ENCODE measurements at regions not wholly inside any gene's neighbourhood (a gene's known extent, or its start where the extent isn't known, plus 50 kb on each side); places are given as distances from the start of the nearest gene placed in this dataset.
"Not testable (repeated sequence)": the region's sequence is repeated elsewhere in the genome, so short reads cannot be mapped to it uniquely, and the experiment has no call there.

DNA sequence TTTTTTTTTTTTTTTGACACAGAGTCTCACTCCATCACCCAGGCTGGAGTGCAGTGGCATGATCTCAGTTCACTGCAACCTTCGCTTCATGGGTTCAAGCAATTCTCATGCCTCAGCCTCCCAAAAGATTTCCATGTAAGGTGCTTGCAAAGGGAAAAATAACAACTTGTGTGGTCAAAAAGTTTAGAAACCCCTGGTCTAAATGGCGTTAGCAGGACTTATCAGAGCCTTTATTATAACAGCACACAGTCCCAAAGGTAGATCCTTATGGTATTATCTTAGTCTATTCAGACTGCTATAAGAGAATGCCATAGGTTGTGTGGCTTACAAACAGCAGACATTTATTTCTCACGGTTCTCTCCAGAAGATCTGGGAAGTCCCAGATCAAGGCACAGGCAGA is 135.0 kb downstream of the NPIPA8 start:
- H3K36me3 ChIP-seq (ENCODE audit: low read depth, missing control alignments); H3K9me3 ChIP-seq; H3K4me3 ChIP-seq; H3K27me3 ChIP-seq; H3K4me1 ChIP-seq; H3K27ac ChIP-seq; intact Hi-C loops (cut with DNase I; ENCODE audit: low total_unique reads); DNase-seq: not testable (repeated sequence)
- 75 to 81% methylated on average over 3 of the region's 3 CpGs for WGBS, 2 donors

DNA sequence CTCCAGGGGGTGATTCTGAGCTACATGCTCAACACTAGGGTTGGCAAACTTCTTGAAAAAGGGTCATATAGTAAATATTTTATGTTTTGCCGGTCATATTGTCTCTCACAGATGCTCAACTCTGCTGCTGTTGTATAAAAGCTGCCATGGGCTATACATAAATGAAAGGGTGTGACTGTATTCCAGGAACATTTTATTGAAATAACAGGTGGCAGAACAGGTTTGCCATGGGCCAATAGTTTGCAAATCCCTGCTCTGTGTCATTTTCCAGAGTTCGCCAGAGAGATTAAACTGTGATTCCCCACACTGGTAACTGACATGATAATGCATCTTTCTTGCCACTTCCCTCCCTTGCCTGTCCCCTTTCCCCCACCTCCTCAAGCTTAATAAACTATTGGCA is 144.1 kb downstream of the NPIPA8 start:
- H3K27me3 ChIP-seq; H3K36me3 ChIP-seq (ENCODE audit: low read depth, missing control alignments); H3K9me3 ChIP-seq; intact Hi-C loops (cut with DNase I; ENCODE audit: low total_unique reads); H3K4me1 ChIP-seq; H3K27ac ChIP-seq; H3K4me3 ChIP-seq; DNase-seq: not testable (repeated sequence)
- 89 to 100% methylated on average over 1 of the region's 2 CpGs for WGBS, 2 donors

- H3K9me3 ChIP-seq; intact Hi-C loops (cut with DNase I; ENCODE audit: low total_unique reads); H3K4me3 ChIP-seq; H3K36me3 ChIP-seq (ENCODE audit: low read depth, missing control alignments); H3K4me1 ChIP-seq; H3K27ac ChIP-seq; DNase-seq; H3K27me3 ChIP-seq: not testable (repeated sequence)
- WGBS, 2 donors, result 67% methylated on average over 1 of the region's 8 CpGs; no CpG with 5 or more reads in 1 of the 2 donors
Observed at GRCh38 chr16:18190179-18190578, 146.4 kb downstream of the NPIPA8 start.

DNA sequence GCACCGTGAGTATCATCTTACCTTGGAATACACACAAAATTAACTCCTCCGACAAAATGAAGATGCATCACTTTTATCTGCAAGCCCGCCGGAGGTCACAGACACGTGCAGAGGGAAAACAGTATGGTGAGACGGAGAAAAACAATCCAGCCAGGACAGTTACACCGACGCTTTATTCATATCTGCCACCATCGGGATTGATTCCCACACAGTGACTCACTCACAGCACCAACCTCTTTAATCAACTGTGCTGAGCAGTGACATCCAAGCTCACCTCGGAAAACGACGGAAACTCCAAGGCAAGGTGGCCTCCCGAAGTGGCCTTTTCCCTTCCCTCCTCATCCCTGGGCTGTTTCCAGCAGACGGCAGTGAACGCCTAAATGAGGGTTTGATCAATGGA is 151.8 kb downstream of the NPIPA8 start:
- H3K27ac ChIP-seq; H3K36me3 ChIP-seq (ENCODE audit: low read depth, missing control alignments); H3K9me3 ChIP-seq; H3K4me1 ChIP-seq; DNase-seq; intact Hi-C loops (cut with DNase I; ENCODE audit: low total_unique reads); H3K27me3 ChIP-seq; H3K4me3 ChIP-seq: not testable (repeated sequence)
- WGBS, 2 donors, result 76% methylated on average over 6 of the region's 15 CpGs; no CpG with 5 or more reads in 1 of the 2 donors

- not testable (repeated sequence) for H3K9me3 ChIP-seq
Observed at GRCh38 chr16:18181028-18181427, 155.5 kb downstream of the NPIPA8 start.

DNA sequence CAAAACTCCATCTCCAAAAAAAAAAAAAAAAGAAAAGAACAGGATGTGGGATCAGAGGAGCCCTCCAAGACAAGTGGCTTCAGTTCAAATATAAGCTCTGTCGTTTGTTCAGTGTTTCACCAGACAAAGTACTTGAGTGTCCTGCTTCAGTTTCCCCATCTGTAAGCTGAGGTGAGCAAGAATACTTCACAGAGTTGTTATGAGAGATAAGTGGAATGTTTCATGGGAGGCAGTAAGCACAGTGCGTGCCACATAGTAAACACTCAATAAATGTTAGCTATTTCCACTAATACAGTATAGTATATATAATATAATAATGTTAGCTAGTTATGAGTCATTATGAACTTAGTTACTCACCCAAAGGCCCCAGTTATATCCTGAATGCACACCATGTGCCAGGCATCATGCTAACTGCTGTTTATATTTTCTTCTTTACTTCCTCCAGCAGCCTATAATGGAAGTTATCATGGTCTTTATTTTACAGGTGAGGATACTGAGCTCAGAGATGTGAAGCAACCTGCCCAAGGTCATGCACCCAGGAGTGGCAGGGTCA is 162.5 kb downstream of the NPIPA8 start:
- H3K4me1 ChIP-seq; H3K4me3 ChIP-seq; H3K9me3 ChIP-seq; H3K36me3 ChIP-seq (ENCODE audit: low read depth, missing control alignments); intact Hi-C loops (cut with DNase I; ENCODE audit: low total_unique reads); H3K27me3 ChIP-seq; H3K27ac ChIP-seq; DNase-seq: not testable (repeated sequence)
- WGBS, 2 donors, result 77 to 80% methylated on average over 2 of the region's 2 CpGs

More at GRCh38 chr16:18181028-18181427, 155.5 kb downstream of the NPIPA8 start:
- 23 to 38% methylated on average over 2 of the region's 6 CpGs for WGBS, 2 donors
- H3K4me1 ChIP-seq; H3K4me3 ChIP-seq; intact Hi-C loops (cut with DNase I; ENCODE audit: low total_unique reads); H3K36me3 ChIP-seq (ENCODE audit: low read depth, missing control alignments); H3K27ac ChIP-seq; H3K27me3 ChIP-seq; DNase-seq: not testable (repeated sequence)

DNA sequence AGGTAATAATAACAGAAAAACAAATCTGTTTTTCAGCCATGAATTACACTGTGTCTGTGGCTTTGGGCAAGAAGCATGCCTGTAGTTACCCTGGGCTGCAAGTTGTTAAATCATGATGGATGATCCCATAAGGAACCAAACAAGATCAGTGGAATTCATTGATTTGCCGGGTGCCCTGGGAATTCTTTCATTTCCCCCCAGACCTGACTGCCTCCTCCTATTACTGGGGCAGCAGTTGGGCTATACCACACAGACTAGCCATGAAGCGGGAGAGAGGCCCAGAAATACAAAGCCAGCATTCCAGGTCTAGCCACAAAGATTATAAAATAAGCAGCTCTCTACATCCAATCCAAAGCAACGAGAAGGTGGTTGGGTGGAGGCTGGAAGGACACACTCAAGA is 174.2 kb downstream of the NPIPA8 start:
- H3K4me1 ChIP-seq; H3K27ac ChIP-seq; H3K36me3 ChIP-seq (ENCODE audit: low read depth, missing control alignments); intact Hi-C loops (cut with DNase I; ENCODE audit: low total_unique reads); H3K9me3 ChIP-seq; DNase-seq; H3K27me3 ChIP-seq; H3K4me3 ChIP-seq: not testable (repeated sequence)
- 69 to 81% methylated on average over 2 to 3 of the region's 3 CpGs for WGBS, 2 donors

GRCh38 chr16:18161224-18161623 is 175.3 kb downstream of the NPIPA8 start:
- H3K27me3 ChIP-seq; H3K4me3 ChIP-seq; intact Hi-C loops (cut with DNase I; ENCODE audit: low total_unique reads); H3K9me3 ChIP-seq; H3K4me1 ChIP-seq; H3K27ac ChIP-seq; DNase-seq; H3K36me3 ChIP-seq (ENCODE audit: low read depth, missing control alignments): not testable (repeated sequence)
- 66 to 86% methylated on average over 3 to 4 of the region's 4 CpGs for WGBS, 2 donors

GRCh38 chr16:18159185-18159584 is 177.4 kb downstream of the NPIPA8 start:
- DNase-seq; H3K27ac ChIP-seq; H3K4me1 ChIP-seq; H3K9me3 ChIP-seq; H3K27me3 ChIP-seq; H3K4me3 ChIP-seq; intact Hi-C loops (cut with DNase I; ENCODE audit: low total_unique reads); H3K36me3 ChIP-seq (ENCODE audit: low read depth, missing control alignments): not testable (repeated sequence)
- WGBS, 2 donors, result 82 to 90% methylated on average over 1 of the region's 1 CpG

DNA sequence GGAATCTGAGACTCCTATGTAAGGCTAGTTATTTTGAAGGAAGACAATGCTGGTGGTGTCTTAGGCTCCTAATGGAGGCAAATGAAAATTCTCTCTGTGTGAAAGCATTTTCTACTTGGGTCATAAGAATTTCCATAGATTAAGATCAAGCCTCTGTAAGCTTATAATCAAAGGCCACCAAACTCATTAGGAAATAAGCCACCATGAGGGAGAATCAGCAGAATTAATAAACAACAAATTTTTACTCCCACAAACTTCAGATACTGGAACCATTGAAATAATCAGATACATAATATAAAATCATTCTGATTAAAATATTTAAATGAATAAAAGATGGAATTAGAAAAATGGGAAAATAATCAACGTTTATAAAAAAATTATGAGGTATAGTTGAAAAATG is 178.7 kb downstream of the NPIPA8 start:
- DNase-seq; H3K4me1 ChIP-seq; H3K4me3 ChIP-seq; H3K36me3 ChIP-seq (ENCODE audit: low read depth, missing control alignments); intact Hi-C loops (cut with DNase I; ENCODE audit: low total_unique reads); H3K9me3 ChIP-seq; H3K27ac ChIP-seq; H3K27me3 ChIP-seq: not testable (repeated sequence)
- WGBS, 2 donors, result 86 to 90% methylated on average over 1 of the region's 1 CpG

- H3K4me1 ChIP-seq; H3K4me3 ChIP-seq; H3K27me3 ChIP-seq; H3K9me3 ChIP-seq; intact Hi-C loops (cut with DNase I; ENCODE audit: low total_unique reads); H3K36me3 ChIP-seq (ENCODE audit: low read depth, missing control alignments); DNase-seq; H3K27ac ChIP-seq: not testable (repeated sequence)
- 78% methylated on average over 3 of the region's 6 CpGs; no CpG with 5 or more reads in 1 of the 2 donors for WGBS, 2 donors
Observed at GRCh38 chr16:18152832-18153231, 183.7 kb downstream of the NPIPA8 start.

DNA sequence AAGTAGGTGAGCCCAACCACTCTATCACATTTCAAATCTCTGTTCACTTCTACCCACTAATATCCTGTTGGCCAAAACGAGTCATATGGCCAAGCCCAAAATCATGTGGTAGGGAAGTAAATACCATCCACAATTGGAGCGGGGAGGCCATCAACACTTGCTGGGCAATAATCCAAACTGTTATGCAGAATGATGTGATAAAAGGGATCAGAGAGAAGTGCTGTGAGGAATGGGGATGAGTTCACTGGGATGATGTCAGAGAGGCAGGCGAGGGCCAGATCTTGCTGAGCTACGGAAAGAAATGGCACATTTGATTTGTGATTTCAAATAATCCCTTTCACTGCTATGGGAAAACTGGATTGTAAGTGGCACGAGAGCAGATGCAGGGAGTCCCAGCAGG is 188.4 kb downstream of the NPIPA8 start:
- DNase-seq; H3K4me1 ChIP-seq; H3K27ac ChIP-seq; intact Hi-C loops (cut with DNase I; ENCODE audit: low total_unique reads); H3K36me3 ChIP-seq (ENCODE audit: low read depth, missing control alignments); H3K27me3 ChIP-seq; H3K9me3 ChIP-seq; H3K4me3 ChIP-seq: not testable (repeated sequence)
- 86% methylated on average over 1 of the region's 5 CpGs; no CpG with 5 or more reads in 1 of the 2 donors for WGBS, 2 donors
